Stimulated activated CD8-positive, alpha-beta memory T cell treated with anti-CD3 and anti-CD28 coated beads, Interleukin-12 subunit alpha, Interleukin-12 subunit beta, amount 100 ng/mL, for 4 hours (primary cell): ENCODE measurements at regions not wholly inside any gene's neighbourhood (a gene's known extent, or its start where the extent isn't known, plus 50 kb on each side); places are given as distances from the start of the nearest gene placed in this dataset.

Experiments
- DNase-seq: peaks from one replicate; pipeline ENCODE4 v3.0.0-alpha.2; 2020; ENCODE audit warnings: low read depth

DNA sequence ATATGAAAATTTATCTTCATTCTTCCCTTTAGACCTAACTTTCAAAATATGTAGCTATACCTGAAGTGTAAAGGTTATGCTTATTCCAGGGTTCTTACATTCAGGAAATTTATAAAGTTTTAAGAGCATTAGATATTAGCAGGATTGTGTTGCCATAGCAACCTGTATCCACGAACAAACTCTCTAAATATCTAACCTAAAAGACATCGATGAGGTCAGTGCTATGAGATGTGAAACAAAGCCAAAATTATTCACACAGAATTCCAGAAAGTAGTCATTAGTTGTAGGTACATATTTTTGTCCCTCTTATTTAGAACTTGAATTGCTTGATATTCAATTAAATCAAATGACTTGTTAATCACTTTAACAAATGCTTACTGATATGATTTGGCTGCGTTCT lies 705.3 kb downstream of the SOCS6 start:
- no peak for DNase-seq

DNA sequence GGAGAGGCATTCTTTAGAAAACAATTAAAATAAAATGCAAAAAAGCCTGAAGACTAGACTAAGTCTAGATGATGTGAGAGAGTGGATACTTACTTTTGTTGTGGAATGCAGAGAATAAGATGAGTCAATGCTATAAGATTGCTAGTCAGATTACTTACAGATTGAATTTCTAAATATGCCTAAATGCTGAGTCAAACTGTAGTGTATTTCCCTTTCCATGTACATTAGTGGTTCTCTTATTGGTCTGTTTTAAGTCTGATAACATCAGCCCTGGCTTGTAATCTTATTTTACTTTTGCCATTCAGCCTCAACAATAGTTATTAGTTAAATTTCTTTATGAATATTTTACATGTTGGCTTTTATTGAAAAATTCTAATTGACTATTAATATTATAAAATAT lies 702.7 kb downstream of the SOCS6 start:
- DNase-seq, result no peak

DNA sequence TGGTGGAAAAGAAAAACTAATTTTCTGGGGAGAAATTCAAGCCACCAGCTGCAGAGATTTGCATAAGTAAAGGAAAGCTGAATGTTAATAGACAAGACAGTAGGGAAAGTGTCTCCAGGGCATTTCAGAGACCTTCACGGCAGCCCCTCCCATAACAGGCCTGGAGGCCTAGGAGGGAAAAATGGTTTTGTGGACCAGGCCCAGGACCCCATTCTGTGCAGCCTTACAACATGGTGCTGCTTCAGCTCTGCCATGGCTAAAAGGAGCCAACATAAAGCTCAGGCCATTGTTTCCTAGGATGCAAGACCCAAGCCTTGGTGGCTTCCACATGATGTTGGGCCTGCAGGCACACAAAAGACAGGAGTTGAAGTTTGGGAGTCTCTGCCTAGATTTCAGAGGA lies 697.1 kb downstream of the SOCS6 start:
- no peak for DNase-seq

- DNase-seq, result no peak
Observed at GRCh38 chr18:70982292-70982691, 693.4 kb downstream of the SOCS6 start.

DNA sequence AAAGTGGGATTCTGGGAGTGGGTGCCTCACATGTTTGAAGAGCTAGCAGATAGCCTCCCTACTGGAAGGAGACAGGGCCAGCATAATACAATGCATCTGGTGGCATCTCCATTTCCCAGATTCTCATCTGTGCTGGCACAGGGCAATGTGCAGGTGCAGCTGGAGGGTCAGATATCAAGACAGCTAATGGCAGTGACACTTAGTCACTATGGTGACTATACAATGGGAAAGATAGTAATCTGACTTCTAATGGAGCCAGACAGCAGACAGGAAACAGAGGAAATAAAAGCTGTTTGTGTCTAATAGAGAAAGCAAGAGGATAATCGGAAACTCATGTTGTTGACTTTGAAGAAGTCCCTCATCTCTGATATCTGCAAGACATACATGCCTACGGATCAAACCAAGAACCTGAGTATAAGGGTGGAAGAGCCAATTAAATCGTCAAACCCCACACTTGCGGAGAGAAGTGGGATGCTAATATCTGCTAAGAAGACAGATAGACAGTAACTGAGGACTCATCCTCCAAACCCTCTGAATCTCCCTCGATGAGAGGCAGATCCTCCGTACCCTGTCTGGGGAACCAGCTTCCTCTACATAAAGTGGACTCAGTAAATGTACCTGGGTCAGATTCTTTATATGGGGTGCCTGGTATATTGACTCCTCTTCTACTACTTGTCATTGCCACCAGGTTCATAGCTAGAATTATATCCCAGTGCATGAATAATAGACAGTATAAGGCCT lies 692.7 kb downstream of the SOCS6 start:
- DNase-seq, result no peak

GRCh38 chr18:70973626-70974025 lies 684.8 kb downstream of the SOCS6 start:
- DNase-seq, result no peak

- DNase-seq, result no peak
Observed at GRCh38 chr18:70966419-70966818, 677.6 kb downstream of the SOCS6 start.

DNA sequence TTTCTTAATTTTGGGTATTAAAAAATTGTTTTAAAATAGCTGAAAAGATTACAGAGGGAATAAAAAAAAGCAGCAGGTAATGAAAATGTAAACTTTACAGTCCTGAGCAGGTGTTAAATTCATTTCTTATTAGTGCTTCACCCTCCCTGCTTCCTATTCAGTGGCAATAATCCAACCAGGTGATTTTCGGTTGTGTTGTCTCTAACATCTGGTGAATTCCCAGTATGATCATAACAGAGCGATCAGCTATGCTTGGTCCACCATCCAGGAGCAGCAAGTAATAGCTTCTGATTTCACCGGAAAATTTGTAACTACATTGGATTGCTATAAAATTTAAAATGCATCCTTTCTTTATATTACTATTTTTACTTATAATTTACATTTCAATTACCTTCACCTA lies 673.1 kb downstream of the SOCS6 start:
- DNase-seq, result no peak

DNA sequence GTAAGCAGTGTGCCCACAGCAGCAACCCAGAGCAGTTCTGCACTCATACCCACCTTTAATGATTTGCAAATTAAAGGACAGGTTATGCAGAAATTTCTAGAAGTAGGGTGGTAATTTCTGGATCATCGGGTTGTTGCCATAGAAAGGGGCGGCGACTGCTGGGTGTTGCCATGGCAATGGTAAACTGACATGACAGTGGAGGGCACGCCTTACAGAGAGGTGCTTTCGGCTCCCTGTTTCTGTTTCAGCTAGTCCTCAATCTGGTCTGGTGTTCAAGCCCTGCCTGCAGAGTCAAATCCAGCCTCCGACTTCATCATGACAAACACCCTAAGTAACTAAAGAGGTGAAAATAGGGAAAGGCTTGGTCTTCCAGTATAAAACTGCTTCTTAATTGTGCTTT lies 667.7 kb downstream of the SOCS6 start:
- DNase-seq, result no peak

DNA sequence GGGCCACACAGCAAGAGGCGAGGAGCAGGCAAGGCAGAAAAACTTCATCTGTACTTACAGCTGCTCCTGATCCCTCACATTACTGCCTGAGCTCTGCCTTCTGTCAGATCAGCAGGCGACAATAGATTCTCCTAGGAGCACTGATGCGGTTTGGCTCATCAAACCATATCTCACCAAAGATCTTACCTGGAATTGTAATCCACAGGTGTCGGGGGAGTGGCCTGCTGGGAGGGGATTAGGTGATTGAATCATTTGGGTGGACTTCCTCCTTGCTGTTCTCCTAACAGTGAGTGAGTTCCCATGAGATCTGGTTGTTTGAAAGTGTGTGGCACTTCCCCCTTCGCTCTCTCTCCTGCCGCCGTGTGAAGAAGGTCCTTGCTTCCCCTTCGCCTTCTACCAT lies 647.3 kb downstream of the SOCS6 start:
- no peak for DNase-seq

GRCh38 chr18:70931942-70932814 lies 643.3 kb downstream of the SOCS6 start:
- no peak for DNase-seq

- no peak for DNase-seq
Observed at GRCh38 chr18:70920840-70921374, 632.1 kb downstream of the SOCS6 start.

DNA sequence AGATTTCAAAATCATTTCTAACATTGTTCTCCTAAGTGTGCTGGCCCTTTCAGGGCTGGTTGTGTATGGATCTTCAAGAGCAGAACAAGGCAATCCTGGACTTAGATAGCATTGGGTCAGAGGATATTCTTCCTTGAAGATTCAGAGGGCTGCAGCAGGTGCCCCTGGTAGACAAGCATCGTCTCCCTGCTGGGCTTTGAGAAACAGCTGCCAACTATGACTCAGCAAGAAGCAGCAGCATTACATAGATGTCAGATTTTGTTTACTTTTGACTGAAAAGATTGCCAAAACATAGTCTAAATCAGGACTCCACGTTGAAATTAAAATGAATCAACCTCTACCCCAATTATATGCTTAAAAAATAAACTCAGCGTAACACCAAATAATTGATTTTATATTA lies 618.8 kb downstream of the SOCS6 start:
- DNase-seq, result no peak

- DNase-seq, result no peak
Observed at GRCh38 chr18:70892381-70892780, 603.5 kb downstream of the SOCS6 start.

GRCh38 chr18:70870292-70870691 lies 581.4 kb downstream of the SOCS6 start:
- DNase-seq, result no peak

- DNase-seq, result no peak
Observed at GRCh38 chr18:70848329-70848728, 559.5 kb downstream of the SOCS6 start.

GRCh38 chr18:70840649-70841048 lies 551.8 kb downstream of the SOCS6 start:
- DNase-seq, result no peak

GRCh38 chr18:70827632-70828031 lies 538.8 kb downstream of the SOCS6 start:
- no peak for DNase-seq

DNA sequence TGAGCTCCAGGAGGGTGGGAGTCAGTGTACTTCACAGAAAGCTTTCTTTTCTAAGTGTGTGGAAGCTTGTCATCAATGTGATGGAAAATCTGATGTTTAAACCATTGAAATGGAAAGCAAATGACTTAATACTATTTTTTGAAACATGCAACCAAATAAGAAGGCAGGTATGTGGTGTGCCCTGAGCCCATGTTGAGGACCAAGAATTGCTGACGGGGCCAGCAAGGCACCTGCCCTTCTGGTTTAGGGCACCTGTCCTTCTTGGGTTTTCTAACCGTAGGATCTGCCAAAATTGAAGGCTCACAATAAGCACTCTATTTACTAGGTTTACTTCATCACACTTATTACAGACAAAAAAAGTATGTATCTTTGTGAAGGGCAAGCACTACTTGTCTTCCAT lies 537.7 kb downstream of the SOCS6 start:
- no peak for DNase-seq

- no peak for DNase-seq
Observed at GRCh38 chr18:70822691-70823090, 533.8 kb downstream of the SOCS6 start.

DNA sequence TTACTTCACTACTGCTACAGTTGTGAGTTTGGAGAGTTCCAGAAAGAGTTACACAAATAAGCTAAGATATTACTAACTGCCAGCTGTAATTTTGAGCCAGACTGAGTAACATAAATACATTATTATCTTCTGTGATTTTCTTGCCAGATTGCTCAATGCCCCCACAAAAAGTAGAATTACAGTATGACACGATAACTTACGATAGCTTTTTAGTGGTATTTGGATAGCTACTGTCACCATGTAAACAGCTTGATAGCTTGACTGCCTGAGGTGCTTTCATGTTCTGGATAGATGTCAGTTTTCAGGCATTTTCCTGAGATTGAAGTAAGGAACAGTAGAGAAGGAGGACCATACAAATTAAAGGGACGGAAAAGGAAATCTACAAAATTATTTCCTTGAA lies 533.3 kb downstream of the SOCS6 start:
- DNase-seq, result no peak

DNA sequence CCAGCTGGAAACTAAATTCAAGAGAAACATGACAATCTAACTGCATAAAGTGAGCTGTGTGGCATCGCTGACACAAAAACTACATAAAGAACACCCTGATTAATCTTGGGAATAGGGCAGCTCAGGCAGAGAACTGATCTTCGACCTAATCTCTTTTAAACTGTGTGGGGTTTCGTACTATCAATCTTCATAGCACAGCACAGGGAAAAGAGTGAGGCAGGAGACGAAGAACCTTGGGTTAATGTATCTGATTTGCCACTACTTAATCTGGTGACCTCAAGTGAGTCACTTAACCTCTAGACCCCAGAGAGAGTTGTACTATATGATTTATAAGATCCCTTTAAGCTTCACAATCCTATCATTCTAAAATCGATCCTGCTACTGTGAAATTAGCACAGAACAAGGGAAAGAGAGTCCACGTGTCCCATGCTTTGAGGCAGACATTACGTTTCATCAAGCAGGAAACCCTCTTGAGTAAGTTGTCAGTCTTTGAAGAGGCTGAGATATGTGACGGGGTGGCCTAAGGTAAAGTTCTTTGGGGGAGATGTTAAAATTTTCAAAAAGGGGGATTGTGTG lies 519.7 kb downstream of the SOCS6 start:
- no peak for DNase-seq
